ENCODE measurements at regions not wholly inside any gene's neighbourhood (a gene's known extent, or its start where the extent isn't known, plus 50 kb on each side); places are given as distances from the start of the nearest gene placed in this dataset.

DNA sequence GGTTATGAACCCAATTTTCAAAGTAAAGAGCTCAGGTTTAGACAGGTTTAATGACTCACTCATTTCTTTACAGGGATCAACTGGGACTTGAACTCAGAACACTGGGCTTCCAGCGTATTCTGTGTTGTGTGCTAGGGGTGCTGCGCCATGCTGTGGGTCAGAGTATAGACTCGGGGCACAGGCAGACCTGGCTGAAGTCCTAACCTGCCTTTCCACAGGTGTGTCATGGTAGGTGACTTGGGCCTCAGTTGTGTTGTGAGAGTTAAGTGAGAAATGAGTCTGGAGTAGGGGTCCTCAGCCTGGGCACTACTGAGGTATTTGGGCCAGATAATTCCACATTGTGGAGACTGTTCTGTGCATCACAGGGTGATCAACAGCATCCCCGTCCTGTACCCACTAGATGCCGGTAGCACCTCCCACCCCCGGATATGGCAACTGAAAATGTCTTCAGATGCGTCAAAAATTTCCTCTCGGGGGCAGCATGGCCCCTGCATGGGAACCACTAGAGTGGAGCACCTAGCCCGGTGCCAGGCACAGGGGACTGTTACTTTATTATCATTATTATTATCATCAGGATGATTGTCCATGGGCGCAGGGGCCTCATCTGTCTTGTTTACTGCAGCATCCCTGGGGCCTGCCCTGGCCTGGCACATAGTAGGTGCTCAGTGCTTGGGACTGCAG lies 575.5 kb downstream of the PTPRU start:
- Mint-ChIP-seq H3K9me3 (no peaks in the 10 kb centered on the region), H3K4me1 (ENCODE audit: low read depth) (no peaks in the 10 kb centered on the region), H3K4me3 (no peak overlapping the region), H3K27me3 (ENCODE audit: insufficient read depth) (peaks cover 4% of the 10 kb centered on the region), H3K27ac (no peak overlapping the region), H3K36me3 (ENCODE audit: low read depth) (no peaks in the 10 kb centered on the region)
- TF ChIP-seq, protein P1, sequence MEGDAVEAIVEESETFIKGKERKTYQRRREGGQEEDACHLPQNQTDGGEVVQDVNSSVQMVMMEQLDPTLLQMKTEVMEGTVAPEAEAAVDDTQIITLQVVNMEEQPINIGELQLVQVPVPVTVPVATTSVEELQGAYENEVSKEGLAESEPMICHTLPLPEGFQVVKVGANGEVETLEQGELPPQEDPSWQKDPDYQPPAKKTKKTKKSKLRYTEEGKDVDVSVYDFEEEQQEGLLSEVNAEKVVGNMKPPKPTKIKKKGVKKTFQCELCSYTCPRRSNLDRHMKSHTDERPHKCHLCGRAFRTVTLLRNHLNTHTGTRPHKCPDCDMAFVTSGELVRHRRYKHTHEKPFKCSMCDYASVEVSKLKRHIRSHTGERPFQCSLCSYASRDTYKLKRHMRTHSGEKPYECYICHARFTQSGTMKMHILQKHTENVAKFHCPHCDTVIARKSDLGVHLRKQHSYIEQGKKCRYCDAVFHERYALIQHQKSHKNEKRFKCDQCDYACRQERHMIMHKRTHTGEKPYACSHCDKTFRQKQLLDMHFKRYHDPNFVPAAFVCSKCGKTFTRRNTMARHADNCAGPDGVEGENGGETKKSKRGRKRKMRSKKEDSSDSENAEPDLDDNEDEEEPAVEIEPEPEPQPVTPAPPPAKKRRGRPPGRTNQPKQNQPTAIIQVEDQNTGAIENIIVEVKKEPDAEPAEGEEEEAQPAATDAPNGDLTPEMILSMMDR (IDR thresholded peaks at IDR 0.05): no peak
- DNase-seq: no peak

DNA sequence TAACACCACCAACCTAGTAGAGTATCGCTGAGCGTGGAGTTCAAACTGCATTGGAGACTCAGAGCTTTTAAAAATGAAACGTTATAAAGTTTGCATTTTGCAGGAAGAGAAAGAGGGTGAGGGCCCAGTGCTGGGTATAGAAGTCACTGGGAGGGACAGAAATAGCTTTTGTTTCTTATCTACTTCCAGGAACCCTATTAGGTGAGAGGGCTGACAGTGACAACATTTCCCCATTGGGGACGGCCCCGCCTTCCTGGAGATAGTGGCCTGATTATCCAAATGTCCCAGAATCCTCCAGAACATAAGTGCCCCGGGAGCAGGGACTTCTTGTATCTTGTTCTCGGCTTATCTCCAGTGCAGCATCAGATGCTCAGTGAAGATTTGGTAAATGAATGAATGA lies 574.9 kb downstream of the PTPRU start:
- H3K36me3 Mint-ChIP-seq (ENCODE audit: low read depth): no peaks in the 10 kb centered on the region

DNA sequence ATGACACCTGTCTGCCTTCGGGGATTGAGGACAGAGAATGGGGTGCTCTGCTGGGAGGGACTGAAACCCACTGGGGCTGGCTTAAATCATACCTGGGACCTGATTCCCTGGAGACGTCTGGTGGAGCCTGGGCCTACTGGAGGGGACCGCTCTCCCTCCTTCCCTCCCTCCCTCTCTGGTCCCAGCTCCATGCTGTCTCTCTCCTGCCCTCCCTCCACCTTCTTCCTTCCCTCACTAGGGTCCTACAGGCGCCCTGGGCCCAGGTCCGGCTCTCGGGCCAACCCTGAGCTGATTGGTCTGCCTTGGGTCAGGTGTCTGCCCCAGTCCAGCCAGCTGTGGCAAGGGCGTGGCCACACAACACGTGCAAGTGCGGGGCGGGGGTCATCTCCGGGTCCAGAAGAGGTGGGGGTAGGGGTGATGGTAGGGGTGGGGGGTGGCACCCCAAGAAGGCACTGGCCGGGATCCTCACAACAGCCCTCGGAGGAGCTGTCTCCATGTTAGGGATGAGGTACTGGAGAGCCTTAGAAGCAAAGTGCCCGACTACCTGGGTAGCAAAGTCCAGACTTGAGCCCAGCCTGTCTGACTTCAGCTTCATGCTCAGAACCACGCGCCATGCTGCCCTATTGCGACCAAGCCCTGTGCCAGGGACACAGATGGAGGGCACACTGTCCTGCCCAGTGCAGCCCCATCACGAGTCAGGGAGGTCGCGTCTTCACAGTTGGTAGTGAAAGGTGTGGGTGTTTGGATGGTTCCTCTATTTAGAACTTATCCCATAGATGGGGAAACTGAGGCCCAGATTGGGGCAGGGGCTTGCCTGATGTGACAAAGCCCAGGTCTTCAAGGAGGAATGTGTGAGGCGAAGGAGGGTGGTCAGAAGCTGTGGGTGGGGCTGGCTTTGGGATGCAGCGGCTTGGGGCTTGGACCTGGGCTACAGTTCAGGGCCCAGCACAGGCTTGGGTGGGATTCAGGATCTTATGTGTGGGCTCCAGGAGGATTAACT lies 574.1 kb downstream of the PTPRU start:
- no peak overlapping the region for H3K4me3 Mint-ChIP-seq
- H3K4me1 Mint-ChIP-seq (ENCODE audit: low read depth): no peaks in the 10 kb centered on the region
- H3K27me3 Mint-ChIP-seq (ENCODE audit: insufficient read depth): peaks cover 4% of the 10 kb centered on the region
- DNase-seq: no peak
- H3K27ac Mint-ChIP-seq: no peak overlapping the region
- no peaks in the 10 kb centered on the region for H3K9me3 Mint-ChIP-seq
- TF ChIP-seq, protein P1 (IDR thresholded peaks at IDR 0.05): no peak
- H3K36me3 Mint-ChIP-seq (ENCODE audit: low read depth): no peaks in the 10 kb centered on the region

More for the DNA sequence above, 574.9 kb downstream of the PTPRU start:
- H3K27me3 Mint-ChIP-seq (ENCODE audit: insufficient read depth): peaks cover 4% of the 10 kb centered on the region
- H3K27ac Mint-ChIP-seq: no peak overlapping the region
- H3K4me3 Mint-ChIP-seq: no peak overlapping the region
- no peak for DNase-seq
- TF ChIP-seq, protein P1 (IDR thresholded peaks at IDR 0.05): no peak
- H3K9me3 Mint-ChIP-seq: no peaks in the 10 kb centered on the region
- H3K4me1 Mint-ChIP-seq (ENCODE audit: low read depth): no peaks in the 10 kb centered on the region

DNA sequence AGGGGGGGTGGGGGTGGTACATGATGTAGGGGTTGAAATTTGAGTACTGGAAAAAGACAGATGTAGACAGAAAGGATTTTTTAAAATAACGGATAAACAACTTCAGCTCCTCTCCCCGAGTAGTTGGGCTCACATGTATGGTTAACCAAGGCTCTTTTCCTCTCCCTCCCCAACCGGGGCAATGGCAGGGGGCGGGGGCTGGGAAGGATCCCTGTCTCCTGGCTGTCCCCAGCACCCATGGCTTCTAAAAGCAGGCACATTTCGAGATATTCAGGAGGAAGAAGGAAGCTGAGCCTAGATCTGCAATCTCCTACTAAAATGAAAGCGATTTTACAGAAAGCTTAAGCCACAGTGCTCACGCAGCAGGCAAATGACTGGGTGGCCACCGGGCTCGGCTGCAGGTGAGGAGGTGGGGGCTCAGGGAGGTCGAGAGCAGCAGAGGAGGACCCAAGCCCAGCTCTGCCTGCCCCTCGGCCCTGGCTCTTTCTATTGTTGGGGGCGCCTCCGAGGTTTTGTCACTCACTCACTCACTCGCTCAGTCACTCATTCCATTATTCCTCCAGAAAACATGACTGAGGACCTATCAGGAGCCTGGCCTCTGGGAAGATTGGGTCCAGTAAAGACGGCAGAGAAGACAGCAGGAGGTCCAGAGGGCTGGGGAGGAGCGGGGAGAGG lies 573.3 kb downstream of the PTPRU start:
- H3K4me1 Mint-ChIP-seq (ENCODE audit: low read depth): no peaks in the 10 kb centered on the region
- no peak for DNase-seq
- no peaks in the 10 kb centered on the region for H3K9me3 Mint-ChIP-seq
- H3K4me3 Mint-ChIP-seq: no peak overlapping the region
- H3K36me3 Mint-ChIP-seq (ENCODE audit: low read depth): no peaks in the 10 kb centered on the region
- H3K27me3 Mint-ChIP-seq (ENCODE audit: insufficient read depth): peaks cover 4% of the 10 kb centered on the region
- no peak overlapping the region for H3K27ac Mint-ChIP-seq
- TF ChIP-seq, protein P1 (IDR thresholded peaks at IDR 0.05): no peak

DNA sequence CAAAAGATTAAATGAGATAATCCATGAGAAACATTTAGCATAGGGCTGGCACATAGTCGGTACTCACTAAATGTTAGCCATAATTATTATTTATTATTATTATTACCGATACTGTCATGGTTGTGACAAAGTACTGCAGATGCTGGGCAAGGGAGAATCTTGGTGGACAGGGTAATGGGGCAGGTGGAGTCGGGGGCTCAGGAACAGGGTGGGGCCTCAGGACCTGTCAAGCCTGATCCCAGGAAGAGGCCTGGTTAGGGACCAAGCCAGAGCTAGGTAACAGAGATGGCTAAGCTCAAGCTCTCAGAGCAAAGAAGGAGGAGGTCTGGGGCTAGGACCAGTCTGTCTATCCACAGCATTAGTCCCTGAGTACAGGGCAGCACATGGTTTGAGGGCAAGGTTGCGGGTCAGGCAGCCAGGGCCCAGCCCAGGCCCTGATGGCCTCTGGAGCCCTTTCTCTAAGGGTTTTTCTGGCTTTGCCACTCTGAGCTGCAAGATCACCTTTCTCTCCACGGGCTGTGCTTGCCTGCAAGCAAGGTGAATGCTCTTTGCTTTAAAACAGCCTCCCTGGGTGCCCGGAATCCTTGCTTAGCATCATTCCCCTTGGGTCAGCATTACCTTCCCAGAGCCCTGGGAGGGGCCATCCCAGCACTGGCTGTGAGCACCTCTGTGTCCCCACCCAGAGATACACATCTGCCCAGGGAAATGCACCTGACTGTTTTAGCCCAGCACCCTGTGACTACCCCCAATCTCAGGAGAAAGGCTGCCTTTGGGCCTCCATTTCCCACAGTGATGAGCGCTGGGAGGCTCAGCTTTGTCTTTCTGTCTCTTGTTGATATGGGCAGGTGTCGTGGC lies 572.0 kb downstream of the PTPRU start:
- peaks cover 4% of the 10 kb centered on the region for H3K27me3 Mint-ChIP-seq (ENCODE audit: insufficient read depth)
- no peak overlapping the region for H3K4me3 Mint-ChIP-seq
- no peaks in the 10 kb centered on the region for H3K36me3 Mint-ChIP-seq (ENCODE audit: low read depth)
- TF ChIP-seq, protein P1 (IDR thresholded peaks at IDR 0.05): no peak
- DNase-seq: no peak
- no peak overlapping the region for H3K27ac Mint-ChIP-seq
- H3K9me3 Mint-ChIP-seq: no peaks in the 10 kb centered on the region
- H3K4me1 Mint-ChIP-seq (ENCODE audit: low read depth): no peaks in the 10 kb centered on the region

All from HFFc6 (cell line).